NB4 (cell line): ENCODE measurements at regions not wholly inside any gene's neighbourhood (a gene's known extent, or its start where the extent isn't known, plus 50 kb on each side); places are given as distances from the start of the nearest gene placed in this dataset.

Source experiments
- DNase-seq: peaks from one replicate; pipeline ENCODE4 v3.0.0; 2010; ENCODE audit warnings: low read depth
- H3K4me3 ChIP-seq: one replicate; pipeline ENCODE4 v1.5.1; 2011; ENCODE audit warnings: mild to moderate bottlenecking, low read depth, low read length, moderate library complexity
- CTCF ChIP-seq: IDR thresholded peaks from one replicate; pipeline ENCODE4 v1.5.1; 2012; ENCODE audit warnings: low read depth, low read length
- MYC ChIP-seq: IDR thresholded peaks from 2 replicates; pipeline ENCODE4 v1.6.1; 2011; ENCODE audit warnings: low read depth, low read length
- POLR2A ChIP-seq: IDR thresholded peaks from 2 replicates; pipeline ENCODE4 v1.6.1; 2011; ENCODE audit warnings: mild to moderate bottlenecking; ENCODE audit not compliant: insufficient read length; ENCODE audit errors: extremely low read depth
- TF ChIP-seq, protein P1 (sequence below): IDR thresholded peaks from 2 replicates; pipeline ENCODE4 v1.6.1; 2011; ENCODE audit warnings: low read depth, low read length

GRCh38 chr3:148420242-148420641 is 277.5 kb upstream of the AGTR1 start:
- H3K4me3 ChIP-seq: no peak overlapping the region
- no peak for TF ChIP-seq MYC
- TF ChIP-seq, protein P1, sequence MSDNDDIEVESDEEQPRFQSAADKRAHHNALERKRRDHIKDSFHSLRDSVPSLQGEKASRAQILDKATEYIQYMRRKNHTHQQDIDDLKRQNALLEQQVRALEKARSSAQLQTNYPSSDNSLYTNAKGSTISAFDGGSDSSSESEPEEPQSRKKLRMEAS: no peak
- TF ChIP-seq POLR2A: no peak
- no peak for TF ChIP-seq CTCF
- DNase-seq: no peak

GRCh38 chr3:148428862-148429605 is 268.7 kb upstream of the AGTR1 start:
- no peak for DNase-seq
- TF ChIP-seq, protein P1: no peak
- TF ChIP-seq POLR2A: no peak
- no peak overlapping the region for H3K4me3 ChIP-seq

- H3K4me3 ChIP-seq: no peak overlapping the region
- TF ChIP-seq CTCF: no peak
- DNase-seq: no peak
These were observed 264.0 kb upstream of the AGTR1 start for GRCh38 chr3:148433665-148434064.

DNA sequence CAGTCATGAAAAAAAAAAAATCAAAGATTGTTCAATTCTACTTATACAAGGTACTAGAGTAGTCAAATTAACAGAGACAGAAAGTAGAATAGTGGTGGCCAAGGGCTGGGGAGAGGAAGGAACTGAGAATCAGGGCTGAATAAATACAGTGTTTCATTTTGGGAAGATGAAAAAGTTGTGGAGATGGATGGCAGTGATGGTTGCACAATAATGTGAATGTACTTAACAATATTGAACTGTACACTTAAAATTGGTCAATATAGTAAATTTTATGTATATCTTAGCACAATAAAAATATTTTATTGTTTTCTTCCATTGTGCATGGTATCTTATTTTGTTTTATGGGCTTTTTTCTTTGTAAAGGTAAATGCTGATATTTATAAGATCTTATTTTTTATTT is 262.2 kb upstream of the AGTR1 start:
- no peak for DNase-seq
- no peak overlapping the region for H3K4me3 ChIP-seq
- TF ChIP-seq, protein P1: no peak
- TF ChIP-seq POLR2A (no peak), CTCF (no peak), MYC (no peak)

DNA sequence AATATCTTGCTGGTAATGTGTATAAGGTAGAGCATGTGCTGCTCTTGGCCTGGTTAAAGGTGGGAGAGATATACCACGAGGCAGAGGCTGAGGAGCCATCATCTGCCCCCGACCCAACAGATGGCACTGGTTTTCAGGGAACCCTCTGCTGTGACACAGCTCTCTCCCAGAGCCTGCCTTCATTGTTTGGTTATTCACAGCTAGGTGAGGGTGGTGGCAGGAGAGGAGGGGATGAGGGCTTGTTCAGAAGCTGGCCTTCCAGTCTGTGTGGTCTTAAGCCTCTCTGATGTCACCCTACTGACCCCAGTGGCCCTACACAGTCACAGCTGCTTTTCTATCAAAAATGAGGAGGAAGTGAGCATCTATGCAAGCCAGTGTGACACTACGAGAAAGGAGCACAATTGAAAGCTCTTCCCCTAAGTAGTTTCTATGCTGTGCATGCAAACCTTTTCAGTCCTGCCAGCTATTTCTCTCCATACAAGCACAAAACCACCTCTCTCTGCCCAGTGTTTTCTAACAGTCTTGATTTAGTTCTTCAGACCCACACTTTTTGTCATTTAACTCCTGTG is 258.4 kb upstream of the AGTR1 start:
- no peak for DNase-seq
- H3K4me3 ChIP-seq: no peak overlapping the region
- TF ChIP-seq, protein P1: no peak
- no peak for TF ChIP-seq POLR2A
- no peak for TF ChIP-seq CTCF
- TF ChIP-seq MYC: no peak

DNA sequence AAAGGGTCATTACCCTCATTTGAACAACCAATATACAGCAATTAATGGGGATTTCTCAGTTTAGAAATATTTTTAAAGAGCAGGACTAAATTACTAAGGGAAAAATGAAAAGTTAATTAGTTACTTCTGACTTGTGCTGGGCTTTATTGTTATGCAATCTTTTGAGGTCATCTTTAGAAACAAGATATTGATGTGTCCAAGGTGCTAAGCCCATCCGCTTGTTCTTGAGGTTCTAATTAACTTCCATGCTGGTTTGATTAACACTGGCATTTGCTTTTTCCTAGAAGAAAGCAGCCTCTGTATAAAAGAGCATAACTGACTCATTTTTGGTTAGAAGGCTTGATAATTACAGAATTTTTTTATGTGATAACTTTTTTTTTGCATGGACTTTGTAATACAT is 256.5 kb upstream of the AGTR1 start:
- no peak for TF ChIP-seq MYC
- TF ChIP-seq, protein P1: no peak
- no peak for TF ChIP-seq POLR2A
- no peak for TF ChIP-seq CTCF
- no peak for DNase-seq
- no peak overlapping the region for H3K4me3 ChIP-seq
